Activated CD4-positive, alpha-beta T cell treated with anti-CD3 and anti-CD28 coated beads, Interleukin-2, amount 50 U/mL, for 16 hours (primary cell): ENCODE measurements at regions not wholly inside any gene's neighbourhood (a gene's known extent, or its start where the extent isn't known, plus 50 kb on each side); places are given as distances from the start of the nearest gene placed in this dataset.
"Not testable (repeated sequence)": the region's sequence is repeated elsewhere in the genome, so short reads cannot be mapped to it uniquely, and the experiment has no call there.

Source experiments
- DNase-seq: peaks from one replicate; pipeline ENCODE4 v3.0.0-alpha.2; 2020

- no peak for DNase-seq
Observed at GRCh38 chr9:1882711-1883403, 132.3 kb upstream of the SMARCA2 start.

GRCh38 chr9:1890201-1890600, 124.9 kb upstream of the SMARCA2 start:
- DNase-seq = no peak

GRCh38 chr9:1890816-1891215, 124.3 kb upstream of the SMARCA2 start:
- no peak for DNase-seq

GRCh38 chr9:1903080-1903704, 112.0 kb upstream of the SMARCA2 start:
- DNase-seq = not testable (repeated sequence)

GRCh38 chr9:1907465-1907864, 107.7 kb upstream of the SMARCA2 start:
- DNase-seq = no peak

GRCh38 chr9:1909322-1909721, 105.8 kb upstream of the SMARCA2 start:
- no peak for DNase-seq

- no peak for DNase-seq
Observed at GRCh38 chr9:1910269-1910811, 104.8 kb upstream of the SMARCA2 start.

GRCh38 chr9:1913631-1914330, 101.4 kb upstream of the SMARCA2 start:
- DNase-seq = no peak

- no peak for DNase-seq
Observed at GRCh38 chr9:1916095-1916494, 99.1 kb upstream of the SMARCA2 start.

- DNase-seq = no peak
Observed at GRCh38 chr9:1916655-1917054, 98.5 kb upstream of the SMARCA2 start.

- no peak for DNase-seq
Observed at GRCh38 chr9:1917396-1917935, 97.7 kb upstream of the SMARCA2 start.

GRCh38 chr9:1918108-1918507, 97.0 kb upstream of the SMARCA2 start:
- DNase-seq = no peak

- DNase-seq = no peak
Observed at GRCh38 chr9:1918622-1919021, 96.5 kb upstream of the SMARCA2 start.

GRCh38 chr9:1919229-1919628, 95.9 kb upstream of the SMARCA2 start:
- no peak for DNase-seq

GRCh38 chr9:1920386-1920785, 94.8 kb upstream of the SMARCA2 start:
- DNase-seq = no peak

GRCh38 chr9:1922026-1922425, 93.1 kb upstream of the SMARCA2 start:
- no peak for DNase-seq

GRCh38 chr9:1927546-1927945, 87.6 kb upstream of the SMARCA2 start:
- no peak for DNase-seq

- DNase-seq = no peak
Observed at GRCh38 chr9:1929134-1929533, 86.0 kb upstream of the SMARCA2 start.

- DNase-seq = peak; percentile 54
Observed at GRCh38 chr9:1929722-1930244, 85.4 kb upstream of the SMARCA2 start.

GRCh38 chr9:1930245-1930736, 84.9 kb upstream of the SMARCA2 start:
- not testable (repeated sequence) for DNase-seq

GRCh38 chr9:1938135-1938534, 77.0 kb upstream of the SMARCA2 start:
- no peak for DNase-seq

- no peak for DNase-seq
Observed at GRCh38 chr9:1938675-1939170, 76.4 kb upstream of the SMARCA2 start.

GRCh38 chr9:1939466-1939865, 75.7 kb upstream of the SMARCA2 start:
- DNase-seq = no peak
